ENCODE measurements at regions not wholly inside any gene's neighbourhood (a gene's known extent, or its start where the extent isn't known, plus 50 kb on each side); places are given as distances from the start of the nearest gene placed in this dataset.

GRCh38 chr4:123867910-123868587 is 471.5 kb downstream of the SPRY1 start:
- in situ Hi-C loops (cut with HindIII; ENCODE audit: low sequenced_read_pairs) = no loop called here

- in situ Hi-C loops (cut with HindIII; ENCODE audit: low sequenced_read_pairs) = no loop called here
Measured at GRCh38 chr4:123869286-123870215, 473.0 kb downstream of the SPRY1 start.

- in situ Hi-C loops (cut with HindIII; ENCODE audit: low sequenced_read_pairs) = no loop called here
Measured at GRCh38 chr4:123870216-123870876, 473.8 kb downstream of the SPRY1 start.

- in situ Hi-C loops (cut with HindIII; ENCODE audit: low sequenced_read_pairs) = no loop called here
Measured at GRCh38 chr4:123871341-123871740, 474.7 kb downstream of the SPRY1 start.

GRCh38 chr4:123874063-123874462 is 477.5 kb downstream of the SPRY1 start:
- in situ Hi-C loops (cut with HindIII; ENCODE audit: low sequenced_read_pairs) = no loop called here

- in situ Hi-C loops (cut with HindIII; ENCODE audit: low sequenced_read_pairs) = no loop called here
Measured at GRCh38 chr4:123876143-123876542, 479.5 kb downstream of the SPRY1 start.

GRCh38 chr4:123876671-123877101 is 480.1 kb downstream of the SPRY1 start:
- in situ Hi-C loops (cut with HindIII; ENCODE audit: low sequenced_read_pairs) = no loop called here

- in situ Hi-C loops (cut with HindIII; ENCODE audit: low sequenced_read_pairs) = no loop called here
Measured at GRCh38 chr4:123877551-123877950, 481.0 kb downstream of the SPRY1 start.

- in situ Hi-C loops (cut with HindIII; ENCODE audit: low sequenced_read_pairs) = no loop called here
Measured at GRCh38 chr4:123878976-123879375, 482.4 kb downstream of the SPRY1 start.

- in situ Hi-C loops (cut with HindIII; ENCODE audit: low sequenced_read_pairs) = no loop called here
Measured at GRCh38 chr4:123880631-123881030, 484.0 kb downstream of the SPRY1 start.

GRCh38 chr4:123884922-123885321 is 488.3 kb downstream of the SPRY1 start:
- in situ Hi-C loops (cut with HindIII; ENCODE audit: low sequenced_read_pairs) = no loop called here

GRCh38 chr4:123889507-123889906 is 492.9 kb downstream of the SPRY1 start:
- in situ Hi-C loops (cut with HindIII; ENCODE audit: low sequenced_read_pairs) = no loop called here

- in situ Hi-C loops (cut with HindIII; ENCODE audit: low sequenced_read_pairs) = no loop called here
Measured at GRCh38 chr4:123890889-123891288, 494.3 kb downstream of the SPRY1 start.

GRCh38 chr4:123891881-123892280 is 495.3 kb downstream of the SPRY1 start:
- in situ Hi-C loops (cut with HindIII; ENCODE audit: low sequenced_read_pairs) = no loop called here

- in situ Hi-C loops (cut with HindIII; ENCODE audit: low sequenced_read_pairs) = no loop called here
Measured at GRCh38 chr4:123892368-123892976, 495.9 kb downstream of the SPRY1 start.

GRCh38 chr4:123893011-123893981 is 496.7 kb downstream of the SPRY1 start:
- in situ Hi-C loops (cut with HindIII; ENCODE audit: low sequenced_read_pairs) = no loop called here

GRCh38 chr4:123896446-123897071 is 500.0 kb downstream of the SPRY1 start:
- in situ Hi-C loops (cut with HindIII; ENCODE audit: low sequenced_read_pairs) = no loop called here

- in situ Hi-C loops (cut with HindIII; ENCODE audit: low sequenced_read_pairs) = no loop called here
Measured at GRCh38 chr4:123898946-123899666, 502.5 kb downstream of the SPRY1 start.

- in situ Hi-C loops (cut with HindIII; ENCODE audit: low sequenced_read_pairs) = no loop called here
Measured at GRCh38 chr4:123904882-123905281, 508.3 kb downstream of the SPRY1 start.
